ENCODE measurements at regions not wholly inside any gene's neighbourhood (a gene's known extent, or its start where the extent isn't known, plus 50 kb on each side); places are given as distances from the start of the nearest gene placed in this dataset.

DNA sequence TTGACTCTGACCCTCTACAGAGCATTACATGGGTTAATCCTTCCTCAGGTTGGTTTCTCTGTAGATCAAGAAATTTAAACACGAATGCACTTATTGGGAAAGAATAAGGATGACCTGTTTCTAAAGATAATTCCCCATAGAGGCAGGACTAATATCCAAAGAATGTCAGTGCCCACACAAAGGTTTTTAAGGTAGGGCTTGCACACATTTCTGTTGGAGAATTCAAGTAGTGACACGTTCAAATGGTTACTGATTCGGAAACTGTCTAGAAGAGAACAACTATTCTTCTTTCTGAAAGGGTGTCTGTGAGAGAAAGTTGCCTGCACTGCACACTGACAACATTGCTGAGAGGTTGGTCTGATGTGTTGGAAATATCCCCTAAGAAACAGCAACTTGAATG is 167.3 kb downstream of the ZNF326 start:
- TF ChIP-seq, protein P1, sequence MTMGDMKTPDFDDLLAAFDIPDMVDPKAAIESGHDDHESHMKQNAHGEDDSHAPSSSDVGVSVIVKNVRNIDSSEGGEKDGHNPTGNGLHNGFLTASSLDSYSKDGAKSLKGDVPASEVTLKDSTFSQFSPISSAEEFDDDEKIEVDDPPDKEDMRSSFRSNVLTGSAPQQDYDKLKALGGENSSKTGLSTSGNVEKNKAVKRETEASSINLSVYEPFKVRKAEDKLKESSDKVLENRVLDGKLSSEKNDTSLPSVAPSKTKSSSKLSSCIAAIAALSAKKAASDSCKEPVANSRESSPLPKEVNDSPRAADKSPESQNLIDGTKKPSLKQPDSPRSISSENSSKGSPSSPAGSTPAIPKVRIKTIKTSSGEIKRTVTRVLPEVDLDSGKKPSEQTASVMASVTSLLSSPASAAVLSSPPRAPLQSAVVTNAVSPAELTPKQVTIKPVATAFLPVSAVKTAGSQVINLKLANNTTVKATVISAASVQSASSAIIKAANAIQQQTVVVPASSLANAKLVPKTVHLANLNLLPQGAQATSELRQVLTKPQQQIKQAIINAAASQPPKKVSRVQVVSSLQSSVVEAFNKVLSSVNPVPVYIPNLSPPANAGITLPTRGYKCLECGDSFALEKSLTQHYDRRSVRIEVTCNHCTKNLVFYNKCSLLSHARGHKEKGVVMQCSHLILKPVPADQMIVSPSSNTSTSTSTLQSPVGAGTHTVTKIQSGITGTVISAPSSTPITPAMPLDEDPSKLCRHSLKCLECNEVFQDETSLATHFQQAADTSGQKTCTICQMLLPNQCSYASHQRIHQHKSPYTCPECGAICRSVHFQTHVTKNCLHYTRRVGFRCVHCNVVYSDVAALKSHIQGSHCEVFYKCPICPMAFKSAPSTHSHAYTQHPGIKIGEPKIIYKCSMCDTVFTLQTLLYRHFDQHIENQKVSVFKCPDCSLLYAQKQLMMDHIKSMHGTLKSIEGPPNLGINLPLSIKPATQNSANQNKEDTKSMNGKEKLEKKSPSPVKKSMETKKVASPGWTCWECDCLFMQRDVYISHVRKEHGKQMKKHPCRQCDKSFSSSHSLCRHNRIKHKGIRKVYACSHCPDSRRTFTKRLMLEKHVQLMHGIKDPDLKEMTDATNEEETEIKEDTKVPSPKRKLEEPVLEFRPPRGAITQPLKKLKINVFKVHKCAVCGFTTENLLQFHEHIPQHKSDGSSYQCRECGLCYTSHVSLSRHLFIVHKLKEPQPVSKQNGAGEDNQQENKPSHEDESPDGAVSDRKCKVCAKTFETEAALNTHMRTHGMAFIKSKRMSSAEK (CRISPR knock-in tag; IDR thresholded peaks at IDR 0.05; ENCODE audit: borderline replicate concordance) = no peak
- TF ChIP-seq, protein P2, sequence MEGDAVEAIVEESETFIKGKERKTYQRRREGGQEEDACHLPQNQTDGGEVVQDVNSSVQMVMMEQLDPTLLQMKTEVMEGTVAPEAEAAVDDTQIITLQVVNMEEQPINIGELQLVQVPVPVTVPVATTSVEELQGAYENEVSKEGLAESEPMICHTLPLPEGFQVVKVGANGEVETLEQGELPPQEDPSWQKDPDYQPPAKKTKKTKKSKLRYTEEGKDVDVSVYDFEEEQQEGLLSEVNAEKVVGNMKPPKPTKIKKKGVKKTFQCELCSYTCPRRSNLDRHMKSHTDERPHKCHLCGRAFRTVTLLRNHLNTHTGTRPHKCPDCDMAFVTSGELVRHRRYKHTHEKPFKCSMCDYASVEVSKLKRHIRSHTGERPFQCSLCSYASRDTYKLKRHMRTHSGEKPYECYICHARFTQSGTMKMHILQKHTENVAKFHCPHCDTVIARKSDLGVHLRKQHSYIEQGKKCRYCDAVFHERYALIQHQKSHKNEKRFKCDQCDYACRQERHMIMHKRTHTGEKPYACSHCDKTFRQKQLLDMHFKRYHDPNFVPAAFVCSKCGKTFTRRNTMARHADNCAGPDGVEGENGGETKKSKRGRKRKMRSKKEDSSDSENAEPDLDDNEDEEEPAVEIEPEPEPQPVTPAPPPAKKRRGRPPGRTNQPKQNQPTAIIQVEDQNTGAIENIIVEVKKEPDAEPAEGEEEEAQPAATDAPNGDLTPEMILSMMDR (IDR thresholded peaks at IDR 0.05) = no peak
- no peak for TF ChIP-seq TEAD4 (CRISPR knock-in tag; IDR thresholded peaks at IDR 0.05)
- TF ChIP-seq, protein P3, sequence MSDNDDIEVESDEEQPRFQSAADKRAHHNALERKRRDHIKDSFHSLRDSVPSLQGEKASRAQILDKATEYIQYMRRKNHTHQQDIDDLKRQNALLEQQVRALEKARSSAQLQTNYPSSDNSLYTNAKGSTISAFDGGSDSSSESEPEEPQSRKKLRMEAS (CRISPR knock-in tag; IDR thresholded peaks at IDR 0.05) = no peak
- TF ChIP-seq EMX1 (CRISPR knock-in tag; IDR thresholded peaks at IDR 0.05) = no peak
- TF ChIP-seq FOXJ3 (CRISPR knock-in tag; IDR thresholded peaks at IDR 0.05; ENCODE audit: borderline replicate concordance) = no peak
- no peak for TF ChIP-seq ZBTB21 (CRISPR knock-in tag; IDR thresholded peaks at IDR 0.05; ENCODE audit: borderline replicate concordance)
- no peak for TF ChIP-seq NR3C1 (CRISPR knock-in tag; conservative IDR thresholded peaks at IDR 0.05; ENCODE audit: low read depth)
- TF ChIP-seq, protein P4, sequence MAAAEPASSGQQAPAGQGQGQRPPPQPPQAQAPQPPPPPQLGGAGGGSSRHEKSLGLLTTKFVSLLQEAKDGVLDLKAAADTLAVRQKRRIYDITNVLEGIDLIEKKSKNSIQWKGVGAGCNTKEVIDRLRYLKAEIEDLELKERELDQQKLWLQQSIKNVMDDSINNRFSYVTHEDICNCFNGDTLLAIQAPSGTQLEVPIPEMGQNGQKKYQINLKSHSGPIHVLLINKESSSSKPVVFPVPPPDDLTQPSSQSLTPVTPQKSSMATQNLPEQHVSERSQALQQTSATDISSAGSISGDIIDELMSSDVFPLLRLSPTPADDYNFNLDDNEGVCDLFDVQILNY (CRISPR knock-in tag; IDR thresholded peaks at IDR 0.05) = no peak
- no peak for TF ChIP-seq CREB1 (CRISPR knock-in tag; IDR thresholded peaks at IDR 0.05)
- TF ChIP-seq, protein P5, sequence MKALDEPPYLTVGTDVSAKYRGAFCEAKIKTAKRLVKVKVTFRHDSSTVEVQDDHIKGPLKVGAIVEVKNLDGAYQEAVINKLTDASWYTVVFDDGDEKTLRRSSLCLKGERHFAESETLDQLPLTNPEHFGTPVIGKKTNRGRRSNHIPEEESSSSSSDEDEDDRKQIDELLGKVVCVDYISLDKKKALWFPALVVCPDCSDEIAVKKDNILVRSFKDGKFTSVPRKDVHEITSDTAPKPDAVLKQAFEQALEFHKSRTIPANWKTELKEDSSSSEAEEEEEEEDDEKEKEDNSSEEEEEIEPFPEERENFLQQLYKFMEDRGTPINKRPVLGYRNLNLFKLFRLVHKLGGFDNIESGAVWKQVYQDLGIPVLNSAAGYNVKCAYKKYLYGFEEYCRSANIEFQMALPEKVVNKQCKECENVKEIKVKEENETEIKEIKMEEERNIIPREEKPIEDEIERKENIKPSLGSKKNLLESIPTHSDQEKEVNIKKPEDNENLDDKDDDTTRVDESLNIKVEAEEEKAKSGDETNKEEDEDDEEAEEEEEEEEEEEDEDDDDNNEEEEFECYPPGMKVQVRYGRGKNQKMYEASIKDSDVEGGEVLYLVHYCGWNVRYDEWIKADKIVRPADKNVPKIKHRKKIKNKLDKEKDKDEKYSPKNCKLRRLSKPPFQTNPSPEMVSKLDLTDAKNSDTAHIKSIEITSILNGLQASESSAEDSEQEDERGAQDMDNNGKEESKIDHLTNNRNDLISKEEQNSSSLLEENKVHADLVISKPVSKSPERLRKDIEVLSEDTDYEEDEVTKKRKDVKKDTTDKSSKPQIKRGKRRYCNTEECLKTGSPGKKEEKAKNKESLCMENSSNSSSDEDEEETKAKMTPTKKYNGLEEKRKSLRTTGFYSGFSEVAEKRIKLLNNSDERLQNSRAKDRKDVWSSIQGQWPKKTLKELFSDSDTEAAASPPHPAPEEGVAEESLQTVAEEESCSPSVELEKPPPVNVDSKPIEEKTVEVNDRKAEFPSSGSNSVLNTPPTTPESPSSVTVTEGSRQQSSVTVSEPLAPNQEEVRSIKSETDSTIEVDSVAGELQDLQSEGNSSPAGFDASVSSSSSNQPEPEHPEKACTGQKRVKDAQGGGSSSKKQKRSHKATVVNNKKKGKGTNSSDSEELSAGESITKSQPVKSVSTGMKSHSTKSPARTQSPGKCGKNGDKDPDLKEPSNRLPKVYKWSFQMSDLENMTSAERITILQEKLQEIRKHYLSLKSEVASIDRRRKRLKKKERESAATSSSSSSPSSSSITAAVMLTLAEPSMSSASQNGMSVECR (CRISPR knock-in tag; IDR thresholded peaks at IDR 0.05; ENCODE audit: borderline replicate concordance) = no peak
- TF ChIP-seq RELA (CRISPR knock-in tag; IDR thresholded peaks at IDR 0.05; ENCODE audit: borderline replicate concordance) = no peak
- TF ChIP-seq ETV6 (CRISPR knock-in tag; IDR thresholded peaks at IDR 0.05) = no peak
- no peak for TF ChIP-seq SMAD3 (CRISPR knock-in tag; IDR thresholded peaks at IDR 0.05; ENCODE audit: borderline replicate concordance)

Measured in WTC11 (cell line).